Neural progenitor cell (in vitro differentiated cells): ENCODE measurements at regions not wholly inside any gene's neighbourhood (a gene's known extent, or its start where the extent isn't known, plus 50 kb on each side); places are given as distances from the start of the nearest gene placed in this dataset.

Source experiments
- EZH2 ChIP-seq: fragments of 200-600 bp; sonication (generic); IDR thresholded peaks from 2 replicates; pipeline ENCODE4 v1.6.1; 2017; ENCODE audit warnings: antibody characterized with exemption, mild to moderate bottlenecking, moderate library complexity
- TF ChIP-seq, protein P1 (sequence below): fragments of 200-600 bp; sonication (generic); IDR thresholded peaks from 2 replicates; pipeline ENCODE4 v1.5.1; 2017; ENCODE audit warnings: antibody characterized with exemption, mild to moderate bottlenecking

DNA sequence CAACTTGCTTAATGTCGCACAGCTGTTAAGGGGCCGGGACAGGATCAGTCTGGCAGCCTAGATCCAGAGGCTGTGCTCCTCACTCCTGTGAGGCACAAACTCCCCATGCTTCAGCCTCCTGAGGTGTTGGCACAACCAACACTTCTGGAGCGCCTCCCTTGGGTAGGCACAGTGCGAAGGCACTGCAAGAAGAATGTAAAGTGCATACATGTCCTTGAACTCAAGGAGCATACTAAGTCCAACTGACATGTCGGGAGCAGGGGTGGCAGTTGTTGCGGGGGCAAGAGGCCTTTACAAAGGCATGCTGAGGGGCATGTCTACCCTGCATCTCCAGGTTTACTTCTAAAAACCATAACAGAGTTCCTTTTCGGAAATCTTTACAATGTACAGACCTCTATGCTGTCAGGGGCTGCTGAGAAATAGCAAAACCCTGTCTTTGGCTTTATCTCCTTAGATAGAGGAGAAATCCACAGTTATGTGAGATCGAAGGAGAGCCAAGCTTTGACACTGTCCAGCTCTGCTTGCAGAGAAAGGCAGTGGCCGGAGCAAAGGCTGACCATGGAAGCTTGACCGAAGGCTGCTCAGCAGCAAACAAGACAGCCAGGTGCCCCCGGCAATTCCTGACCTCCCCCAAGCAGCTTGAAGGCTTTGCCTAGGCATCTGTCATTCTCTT lies 93.9 kb downstream of the CDC7 start:
- TF ChIP-seq EZH2 = no peak
- TF ChIP-seq, protein P1, sequence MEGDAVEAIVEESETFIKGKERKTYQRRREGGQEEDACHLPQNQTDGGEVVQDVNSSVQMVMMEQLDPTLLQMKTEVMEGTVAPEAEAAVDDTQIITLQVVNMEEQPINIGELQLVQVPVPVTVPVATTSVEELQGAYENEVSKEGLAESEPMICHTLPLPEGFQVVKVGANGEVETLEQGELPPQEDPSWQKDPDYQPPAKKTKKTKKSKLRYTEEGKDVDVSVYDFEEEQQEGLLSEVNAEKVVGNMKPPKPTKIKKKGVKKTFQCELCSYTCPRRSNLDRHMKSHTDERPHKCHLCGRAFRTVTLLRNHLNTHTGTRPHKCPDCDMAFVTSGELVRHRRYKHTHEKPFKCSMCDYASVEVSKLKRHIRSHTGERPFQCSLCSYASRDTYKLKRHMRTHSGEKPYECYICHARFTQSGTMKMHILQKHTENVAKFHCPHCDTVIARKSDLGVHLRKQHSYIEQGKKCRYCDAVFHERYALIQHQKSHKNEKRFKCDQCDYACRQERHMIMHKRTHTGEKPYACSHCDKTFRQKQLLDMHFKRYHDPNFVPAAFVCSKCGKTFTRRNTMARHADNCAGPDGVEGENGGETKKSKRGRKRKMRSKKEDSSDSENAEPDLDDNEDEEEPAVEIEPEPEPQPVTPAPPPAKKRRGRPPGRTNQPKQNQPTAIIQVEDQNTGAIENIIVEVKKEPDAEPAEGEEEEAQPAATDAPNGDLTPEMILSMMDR = no peak
